22Rv1 (cell line): ENCODE measurements at regions not wholly inside any gene's neighbourhood (a gene's known extent, or its start where the extent isn't known, plus 50 kb on each side); places are given as distances from the start of the nearest gene placed in this dataset.

Source experiments
- CTCF ChIP-seq: fragments of 450-650 bp; IDR thresholded peaks from 2 replicates; pipeline ENCODE4 v1.5.1; 2017; ENCODE audit warnings: mild to moderate bottlenecking
- ZFX ChIP-seq: fragments of 450-650 bp; IDR thresholded peaks from 2 replicates; pipeline ENCODE4 v1.6.1; 2017; ENCODE audit warnings: antibody characterized with exemption, borderline replicate concordance

- no peak for TF ChIP-seq CTCF
- TF ChIP-seq ZFX: no peak
These were observed 433.0 kb downstream of the TLE1 start for GRCh38 chr9:81256368-81256767.
